Liver (tissue), 3 donors: ENCODE measurements at regions not wholly inside any gene's neighbourhood (a gene's known extent, or its start where the extent isn't known, plus 50 kb on each side); places are given as distances from the start of the nearest gene placed in this dataset.
A peak's percentile ranks its signal among the peaks of the same experiment; 100 is the strongest.

Source experiments
- ATF3 ChIP-seq: IDR thresholded peaks from 2 replicates; pipeline ENCODE4 v1.6.1; 2016; ENCODE audit warnings: antibody characterized with exemption
- CTCF ChIP-seq: fragments of 150-350 bp; IDR thresholded peaks from 2 replicates; pipeline ENCODE4 v1.5.1; 2017; ENCODE audit warnings: improper control_type of control experiment, low read depth, low read length; ENCODE audit not compliant: missing input control
- EGR1 ChIP-seq, 2 donors: IDR thresholded peaks; 2 replicates each; pipeline ENCODE4 v1.6.1; 2016 to 2018; ENCODE audit warnings: antibody characterized with exemption in 2 of 2, low read depth in 2 of 2
- FOXA1 ChIP-seq: IDR thresholded peaks from 2 replicates; pipeline ENCODE4 v1.6.1; 2016; ENCODE audit warnings: antibody characterized with exemption
- GABPA ChIP-seq, 2 donors: IDR thresholded peaks in 1 of 2; conservative IDR thresholded peaks in 1 of 2; 2 replicates each; pipeline ENCODE4 v1.6.1; 2016; ENCODE audit warnings: antibody characterized with exemption in 2 of 2, mild to moderate bottlenecking in 1 of 2, moderate library complexity in 1 of 2
- JUND ChIP-seq, 2 donors: IDR thresholded peaks; 2 replicates each; pipeline ENCODE4 v1.6.1; 2016; ENCODE audit warnings: antibody characterized with exemption in 2 of 2
- MAX ChIP-seq: IDR thresholded peaks from 2 replicates; pipeline ENCODE4 v1.6.1; 2016; ENCODE audit warnings: antibody characterized with exemption
- RAD21 ChIP-seq, 2 donors: IDR thresholded peaks; 2 replicates each; pipeline ENCODE4 v1.6.1; 2016; ENCODE audit warnings: antibody characterized with exemption in 2 of 2, mild to moderate bottlenecking in 2 of 2
- REST ChIP-seq: IDR thresholded peaks from 2 replicates; pipeline ENCODE4 v1.6.1; 2016; ENCODE audit warnings: antibody characterized with exemption, mild to moderate bottlenecking
- SP1 ChIP-seq: IDR thresholded peaks from 2 replicates; pipeline ENCODE4 v1.6.1; 2018; ENCODE audit warnings: antibody characterized with exemption, mild to moderate bottlenecking
- TAF1 ChIP-seq: conservative IDR thresholded peaks from 2 replicates; pipeline ENCODE4 v1.6.1; 2016; ENCODE audit warnings: antibody characterized with exemption, mild to moderate bottlenecking
- YY1 ChIP-seq: IDR thresholded peaks from 2 replicates; pipeline ENCODE4 v1.6.1; 2016; ENCODE audit warnings: antibody characterized with exemption, mild to moderate bottlenecking
- ZBTB33 ChIP-seq: IDR thresholded peaks from 2 replicates; pipeline ENCODE4 v1.6.1; 2016; ENCODE audit warnings: antibody characterized with exemption
- donor health status: healthy.
- donor health status: healthy.

GRCh38 chr5:108481355-108481931, 99.5 kb upstream of the FBXL17 start:
- TF ChIP-seq CTCF (peak; percentile 22), ZBTB33 (no peak), SP1 (no peak), REST (no peak), EGR1 (IDR thresholded peaks at IDR 0.05; ENCODE audit: low read depth in 2 of 2) (no peak), GABPA (IDR thresholded peaks at IDR 0.05 in 1 of 2, conservative IDR thresholded peaks at IDR 0.05 in 1 of 2) (no peak), JUND (IDR thresholded peaks at IDR 0.05) (no peak), YY1 (no peak), TAF1 (no peak), RAD21 (IDR thresholded peaks at IDR 0.05) (peak; percentile 67 to 69), MAX (no peak), ATF3 (no peak), FOXA1 (no peak)
